HG02973 (cell line): ENCODE measurements at regions not wholly inside any gene's neighbourhood (a gene's known extent, or its start where the extent isn't known, plus 50 kb on each side); places are given as distances from the start of the nearest gene placed in this dataset.

Experiments used
- ATAC-seq: cut with Tn5 transposase; IDR thresholded peaks from one replicate; pipeline ENCODE4 v1.9.1; 2021; ENCODE audit warnings: moderate library complexity; ENCODE audit not compliant: unreplicated experiment

DNA sequence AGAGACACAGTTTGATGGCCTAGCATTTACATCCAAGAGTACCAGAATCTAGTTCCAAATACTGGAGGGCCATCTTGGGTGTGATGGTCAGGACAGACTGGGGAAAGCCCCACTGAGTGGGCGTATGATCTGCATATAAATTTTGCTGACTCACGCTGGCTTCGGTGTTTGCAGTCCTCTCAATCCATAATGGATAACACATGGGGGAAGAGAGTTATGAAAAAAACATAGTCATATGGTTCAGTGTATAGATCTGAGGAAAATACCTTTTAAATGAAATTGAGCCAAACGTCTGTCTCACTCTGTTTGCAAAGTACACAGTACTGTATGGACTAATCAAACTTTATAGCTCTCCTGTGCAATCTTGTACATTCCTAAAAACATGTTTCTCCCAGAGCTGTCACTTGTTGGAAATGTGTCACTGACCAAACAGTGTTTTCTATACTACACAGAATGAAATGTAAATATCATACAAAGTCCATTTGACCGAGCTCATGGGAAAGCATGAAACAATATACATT lies 125.3 kb upstream of the THBS1 start:
- ATAC-seq, result no peak

DNA sequence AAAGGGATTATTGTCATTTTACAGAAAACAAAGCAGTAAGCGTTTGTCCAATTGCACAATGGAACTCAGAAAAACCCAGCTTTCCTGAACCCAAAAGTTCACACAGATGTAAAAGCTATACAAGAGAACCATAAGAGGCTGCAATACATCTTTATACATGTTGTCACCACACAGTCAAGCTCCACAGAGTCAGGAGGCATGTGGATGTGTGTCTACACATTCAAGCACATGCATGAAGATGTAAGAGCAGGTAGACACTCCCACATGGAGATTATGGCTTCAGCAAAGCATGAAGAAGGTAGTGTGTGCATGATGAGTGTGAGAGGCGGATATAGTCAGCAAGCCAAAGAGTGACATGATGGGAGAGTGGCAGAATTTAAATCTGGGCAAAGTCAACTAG lies 124.7 kb upstream of the THBS1 start:
- no peak for ATAC-seq

DNA sequence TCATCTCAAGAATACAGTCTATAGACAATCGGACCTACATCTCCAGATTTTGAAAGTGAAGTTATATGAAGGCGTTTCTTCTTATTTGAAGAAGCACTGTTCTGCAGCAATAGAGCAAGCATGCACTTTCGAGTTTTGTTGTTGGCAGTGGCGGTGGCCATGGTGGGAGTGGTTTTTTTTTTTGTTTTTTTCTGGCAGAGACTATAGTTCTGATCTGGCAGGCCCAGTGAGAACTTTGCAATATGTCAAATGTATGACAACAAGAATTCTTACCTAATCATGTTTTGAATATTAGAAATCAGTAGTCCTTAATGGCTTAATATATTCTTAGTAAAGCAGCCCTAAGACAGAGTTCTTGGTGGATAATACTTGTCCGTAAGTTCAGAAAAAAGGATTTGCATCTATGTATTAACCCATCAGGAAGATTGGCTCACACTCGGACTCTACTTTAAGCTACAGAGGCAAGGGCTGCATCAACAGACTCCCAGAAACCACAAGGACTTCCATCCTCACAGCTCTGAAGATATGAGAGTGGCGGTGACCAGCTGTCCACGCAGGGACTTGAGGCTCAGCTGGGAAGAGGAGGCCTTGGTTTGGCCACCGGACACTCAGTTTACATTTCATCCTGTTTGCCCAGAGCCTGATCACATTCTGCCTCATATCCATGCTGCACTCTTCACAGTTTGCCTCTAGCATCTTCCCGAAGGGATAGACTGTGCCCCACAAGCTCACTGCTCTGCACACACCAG lies 124.1 kb upstream of the THBS1 start:
- no peak for ATAC-seq

DNA sequence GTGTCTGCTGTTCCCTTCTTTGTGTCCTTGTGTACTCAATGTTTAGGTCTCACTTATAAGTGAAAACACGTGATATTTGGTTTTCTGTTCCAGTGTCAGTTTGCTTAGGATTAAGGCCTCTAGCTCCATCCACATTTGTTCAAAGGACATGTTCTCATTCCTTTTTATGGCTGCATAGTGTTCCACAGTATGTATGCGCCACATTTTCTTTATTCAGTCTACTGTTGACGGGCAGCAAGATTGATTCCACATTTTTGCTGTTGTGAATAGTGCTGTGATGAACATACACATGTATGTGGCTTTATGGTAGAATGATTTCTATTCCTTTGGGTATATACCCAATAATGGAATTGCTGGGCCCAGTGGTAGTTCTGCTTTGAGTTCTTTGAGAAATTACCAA lies 122.7 kb upstream of the THBS1 start:
- no peak for ATAC-seq

DNA sequence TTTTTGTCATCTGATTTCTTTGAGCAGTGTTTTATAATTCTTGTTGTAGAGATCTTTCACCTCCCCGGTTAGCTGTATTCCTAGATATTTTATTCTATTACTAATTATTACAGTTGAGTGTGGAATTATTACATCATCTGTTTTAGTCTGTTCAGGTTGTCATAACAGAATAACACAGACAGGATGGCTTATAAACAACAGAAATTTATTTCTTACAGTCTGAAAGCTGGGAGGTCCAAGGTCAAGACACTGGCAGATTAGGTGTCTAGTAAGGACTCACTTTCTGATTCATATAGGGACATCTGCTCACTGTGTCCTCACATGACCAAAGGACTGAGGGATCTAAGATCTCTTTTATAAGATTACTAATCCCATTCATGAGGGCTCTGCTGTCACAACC lies 121.3 kb upstream of the THBS1 start:
- no peak for ATAC-seq

DNA sequence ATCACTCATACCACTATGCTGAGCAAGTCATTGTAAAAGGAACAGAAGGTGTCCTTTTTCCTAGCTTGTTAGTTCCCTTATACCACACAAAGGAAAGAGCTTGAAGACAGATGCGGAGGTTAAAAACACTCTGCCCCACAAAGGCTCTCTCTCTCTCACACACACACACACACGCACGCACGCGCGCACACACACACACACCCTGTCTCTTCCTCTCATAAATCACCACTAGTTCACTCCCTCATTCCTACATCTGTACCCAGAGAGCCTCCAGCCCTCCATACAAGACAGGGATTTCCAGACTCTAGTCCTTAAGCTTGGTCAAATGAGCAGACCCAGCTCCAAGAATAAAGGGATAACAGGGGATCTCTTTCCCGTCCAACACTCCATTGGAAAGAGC lies 120.1 kb upstream of the THBS1 start:
- ATAC-seq, result no peak

DNA sequence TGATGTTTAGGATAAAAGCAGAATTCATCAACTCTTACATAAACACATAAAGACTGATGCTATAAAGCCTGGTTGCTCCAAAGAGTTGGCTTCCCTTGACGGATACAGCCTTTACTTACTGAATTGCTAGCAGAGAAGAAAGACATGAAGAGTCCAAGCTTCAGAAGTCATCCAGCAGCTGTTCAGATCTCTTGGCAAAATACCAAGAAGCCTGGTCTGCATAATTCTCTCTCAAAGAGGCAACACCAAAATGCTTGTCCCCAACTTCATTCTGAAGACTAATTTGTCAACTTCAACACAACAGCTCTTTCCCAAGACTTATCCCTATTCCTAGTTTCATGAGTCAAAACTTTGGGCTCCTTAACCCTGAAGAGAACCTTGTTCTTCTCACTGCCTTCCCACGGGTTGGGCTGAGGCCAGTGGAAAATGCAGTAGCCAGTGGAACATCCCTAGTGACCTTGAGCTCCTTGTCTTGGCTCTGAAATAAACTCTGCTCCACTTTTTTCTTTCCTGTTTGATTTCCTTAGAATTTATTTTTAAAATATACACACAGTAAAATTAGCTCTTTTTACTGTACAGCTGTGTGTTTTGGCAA lies 119.2 kb upstream of the THBS1 start:
- no peak for ATAC-seq

DNA sequence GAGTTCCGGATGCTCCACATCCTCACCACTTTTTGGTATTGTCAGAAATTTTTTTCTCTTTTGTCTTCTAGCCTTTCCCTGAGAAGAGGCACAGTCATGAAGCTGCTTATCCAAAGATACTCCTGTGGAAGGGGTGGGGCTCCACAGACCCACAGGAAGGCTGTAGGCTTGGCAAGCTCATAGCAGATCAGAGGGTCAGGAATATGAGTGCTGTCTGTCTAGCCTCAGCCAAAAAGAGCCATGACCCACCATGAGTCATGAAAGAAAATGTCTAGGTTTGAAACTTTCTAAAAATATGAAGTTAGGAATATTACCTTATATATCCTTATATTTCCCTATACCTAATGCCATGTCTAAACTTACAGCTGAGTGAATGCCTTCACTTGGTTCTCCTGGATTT lies 118.2 kb upstream of the THBS1 start:
- no peak for ATAC-seq

DNA sequence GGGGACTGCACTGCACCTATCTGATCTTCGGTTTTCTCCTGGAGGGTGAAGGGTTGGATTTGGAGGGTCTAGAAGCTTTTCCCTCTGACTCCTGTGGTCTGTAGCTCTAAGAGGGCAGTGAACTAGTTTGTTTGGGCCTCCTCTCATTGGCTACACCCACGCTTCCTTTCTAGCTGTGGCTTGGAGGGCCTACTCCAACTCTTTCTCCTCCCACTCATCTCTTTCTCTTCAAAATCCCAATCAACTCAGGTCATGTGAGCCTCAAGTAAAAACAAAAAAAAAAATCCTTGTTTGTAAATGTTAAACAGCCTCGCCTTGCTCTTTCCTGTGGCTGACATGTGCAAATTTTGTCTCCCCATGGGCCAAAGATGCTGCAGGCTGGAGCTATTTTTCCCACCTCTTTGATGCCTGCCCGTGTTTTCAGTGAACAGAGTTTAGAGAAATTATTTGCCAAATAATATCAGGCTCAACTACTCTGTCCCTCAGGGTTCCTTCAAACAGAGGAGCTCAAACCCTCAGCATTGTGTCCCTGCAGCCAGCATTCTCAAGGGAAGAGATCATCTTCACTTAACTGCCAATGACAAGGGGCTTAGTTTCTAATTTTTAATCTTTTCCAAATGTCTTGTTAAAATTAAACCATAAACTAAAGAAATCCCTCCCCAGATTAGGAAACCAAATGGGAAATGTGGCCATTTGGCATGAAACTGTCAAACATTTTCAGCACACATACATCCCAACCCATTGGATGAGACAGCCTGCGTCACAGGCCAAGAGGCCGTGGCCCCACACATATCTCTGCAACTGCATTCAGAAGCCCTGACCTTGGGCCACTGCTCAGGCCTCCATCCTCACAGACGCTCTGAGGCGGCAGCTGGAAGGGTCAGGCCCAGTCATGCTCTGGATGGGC lies 114.8 kb upstream of the THBS1 start:
- ATAC-seq, result no peak

DNA sequence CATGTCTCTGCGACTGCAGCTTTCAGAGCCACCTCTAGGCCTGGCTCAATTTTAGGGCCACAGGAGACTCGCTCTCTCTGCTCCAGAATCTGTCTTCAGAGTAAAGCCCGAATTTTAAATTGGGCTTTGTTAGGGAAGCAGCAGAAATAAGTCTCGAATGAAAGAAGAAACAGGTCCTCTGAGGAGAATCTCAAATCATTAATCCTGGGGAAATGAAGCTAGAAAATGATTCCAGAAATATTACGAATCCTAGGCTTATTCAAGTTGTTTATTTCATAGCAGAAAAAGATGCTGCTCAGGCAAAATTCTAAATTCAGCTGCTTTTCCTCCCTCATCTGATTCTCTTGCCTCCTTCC lies 114.2 kb upstream of the THBS1 start:
- no peak for ATAC-seq

DNA sequence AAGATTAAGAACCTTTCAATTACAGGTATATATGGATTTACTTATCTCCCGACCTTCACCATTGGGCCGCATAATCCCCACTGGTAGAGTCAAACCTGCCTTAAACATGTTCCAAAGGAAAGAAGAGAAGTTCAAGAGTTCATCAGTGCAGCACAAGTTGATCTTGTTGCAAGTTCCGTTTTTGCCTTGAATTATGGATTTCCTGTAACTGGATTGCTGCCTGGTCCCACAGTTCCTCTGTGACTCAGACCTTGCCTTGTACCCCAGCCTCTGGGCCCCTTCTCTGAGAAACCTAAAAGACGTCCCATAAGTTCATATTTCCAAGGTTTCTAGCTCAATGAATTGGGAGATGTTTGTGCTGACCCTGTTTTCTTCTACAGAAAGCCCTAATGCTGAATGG lies 112.5 kb upstream of the THBS1 start:
- ATAC-seq, result no peak

DNA sequence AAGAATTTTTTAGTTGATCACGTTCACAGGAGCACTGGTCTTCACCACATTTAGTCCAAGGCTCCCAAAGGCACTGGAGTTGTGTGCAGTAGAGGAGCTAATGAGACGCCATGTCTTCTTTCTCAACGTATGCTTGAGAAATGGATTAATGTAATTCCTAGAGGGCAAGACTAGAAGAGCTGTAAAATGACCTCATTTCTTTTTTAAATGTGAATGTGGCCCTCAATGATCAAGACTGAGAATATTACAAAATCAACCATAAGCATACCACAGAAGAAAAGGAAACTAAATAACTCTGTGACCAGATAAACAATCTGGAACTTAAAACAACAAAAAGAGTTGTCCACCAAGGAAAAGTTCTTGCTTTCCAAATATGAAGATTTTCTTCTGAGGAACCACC lies 112.1 kb upstream of the THBS1 start:
- no peak for ATAC-seq

DNA sequence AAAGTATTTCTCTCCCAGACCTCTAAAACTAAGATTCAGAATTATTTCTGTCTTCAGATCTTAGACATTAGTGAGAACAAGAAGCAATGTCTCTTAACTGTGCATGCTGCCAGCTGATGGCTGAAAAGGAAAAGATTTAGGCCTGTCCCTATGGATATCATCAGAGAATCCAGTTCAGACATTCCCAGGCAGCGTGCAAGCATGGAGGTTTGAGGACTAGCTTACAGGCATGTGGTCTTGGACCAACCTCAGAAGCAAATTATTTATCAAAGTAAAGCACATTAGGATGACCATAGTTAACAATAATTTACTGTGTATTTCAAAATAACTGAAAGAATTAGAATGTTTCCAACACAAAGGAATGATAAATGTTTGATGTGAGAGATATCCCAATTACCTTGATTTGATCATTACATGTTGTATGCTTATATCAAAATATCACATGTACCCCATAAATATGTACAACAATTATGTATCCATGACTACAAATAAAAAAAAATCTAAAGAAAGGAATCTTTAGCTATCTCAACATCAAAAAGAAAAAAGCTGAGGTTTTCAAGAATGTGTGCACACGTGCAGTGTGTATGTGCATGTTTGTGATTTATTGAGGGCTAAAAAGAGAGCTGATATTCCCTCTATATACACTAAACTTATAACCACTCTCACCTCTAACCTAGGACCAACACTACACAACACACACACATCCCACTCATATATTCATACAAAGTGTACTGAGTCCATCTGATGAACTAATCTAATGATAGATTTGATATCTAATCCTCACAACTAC lies 108.9 kb upstream of the THBS1 start:
- ATAC-seq, result no peak

DNA sequence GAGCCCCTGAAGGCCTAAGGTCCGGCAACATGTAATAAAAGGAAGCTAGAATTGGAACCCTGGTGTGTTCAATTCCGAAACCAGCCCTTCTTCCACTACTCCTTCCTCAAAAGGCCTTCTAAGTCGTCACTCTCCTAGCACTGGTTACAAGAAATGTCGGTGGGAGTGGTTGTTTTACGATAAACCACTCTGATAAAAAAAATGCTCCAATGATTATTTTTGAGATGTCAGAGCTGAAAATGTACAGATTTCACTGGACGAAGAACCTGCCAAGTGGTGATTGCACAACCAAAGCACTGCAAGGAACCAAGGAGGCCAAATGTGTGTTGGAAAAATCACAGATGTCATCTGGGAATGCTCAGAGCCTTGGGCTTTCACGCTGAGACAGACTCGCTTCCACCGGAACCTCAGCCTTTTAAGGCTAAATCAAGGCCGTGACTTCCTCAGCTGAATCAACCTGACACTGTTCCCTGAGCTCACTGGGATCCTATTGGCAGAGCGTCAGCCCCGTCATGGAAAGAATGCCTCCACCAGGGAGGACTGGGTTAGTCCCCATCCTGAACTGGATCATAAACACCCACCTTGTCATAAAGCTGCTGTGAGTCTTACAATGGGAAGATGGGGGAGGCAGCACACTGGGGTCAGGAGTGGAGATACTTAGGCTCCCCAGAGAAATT lies 108.1 kb upstream of the THBS1 start:
- no peak for ATAC-seq

DNA sequence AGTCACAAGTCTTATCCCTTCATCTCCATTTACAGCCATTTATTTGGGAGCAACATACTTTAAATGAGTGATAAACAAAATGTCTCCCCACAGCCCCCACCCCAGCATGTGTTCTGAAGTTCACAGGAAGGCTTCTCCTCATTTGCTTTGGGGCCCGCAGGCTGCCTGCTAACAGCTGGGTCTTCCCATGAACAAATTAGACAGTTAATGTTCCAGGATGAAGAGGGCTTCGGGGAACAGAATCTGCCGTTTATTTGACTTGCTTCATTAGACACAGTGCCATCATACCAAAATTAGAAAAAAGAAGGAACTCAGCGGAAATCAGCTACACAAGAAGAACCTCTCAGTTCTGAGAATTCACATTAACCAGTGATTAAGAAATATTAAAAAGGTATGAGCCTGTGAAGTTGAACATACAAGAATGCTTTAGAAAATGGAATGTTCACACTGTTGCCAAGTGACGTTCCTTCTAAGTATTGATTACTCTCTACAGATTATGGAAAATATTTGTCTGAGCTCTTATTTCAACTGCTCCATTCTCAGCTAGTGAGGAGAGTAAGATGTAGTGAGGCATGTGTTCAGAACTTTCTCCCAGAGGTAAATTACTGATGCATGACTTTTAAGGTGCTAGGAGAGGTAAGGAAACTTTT lies 107.5 kb upstream of the THBS1 start:
- no peak for ATAC-seq

DNA sequence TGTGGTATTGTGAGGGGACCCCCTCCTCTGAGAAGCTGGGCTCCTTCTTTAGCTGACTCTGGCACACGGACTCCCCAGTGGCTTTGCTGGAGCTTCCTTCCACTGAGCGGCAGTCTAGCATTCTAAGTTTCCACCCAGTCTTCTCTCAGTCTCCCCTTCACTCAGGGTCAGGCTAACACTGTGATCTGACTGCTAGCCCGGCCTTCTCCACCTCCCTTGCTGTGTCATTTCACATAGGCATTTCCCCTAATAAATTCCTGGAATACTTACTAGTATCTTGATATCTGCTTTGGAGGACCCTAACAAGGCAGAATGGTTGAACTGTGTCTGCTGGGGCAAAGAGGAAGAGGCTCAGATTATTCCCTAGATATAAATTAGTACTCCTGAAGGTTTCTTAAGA lies 106.2 kb upstream of the THBS1 start:
- ATAC-seq, result no peak

DNA sequence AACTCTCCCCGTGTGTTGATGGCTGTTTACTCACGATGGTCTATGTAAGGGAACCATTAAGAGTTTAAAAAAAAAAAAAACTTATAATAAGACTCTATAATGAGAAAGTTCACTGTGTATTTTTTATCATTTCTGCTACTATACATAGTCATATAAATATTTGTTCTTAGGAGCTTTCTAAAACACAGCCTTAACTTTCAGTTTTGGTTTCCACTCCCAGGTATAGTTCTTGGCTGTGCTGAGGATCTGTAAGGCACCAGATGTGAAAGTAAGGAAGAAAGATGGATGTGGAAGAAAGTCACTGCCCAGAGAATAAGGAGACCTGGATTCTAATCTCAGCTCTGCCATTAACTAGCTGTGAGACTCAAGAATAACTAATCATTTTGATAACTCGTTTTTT lies 101.9 kb upstream of the THBS1 start:
- no peak for ATAC-seq

DNA sequence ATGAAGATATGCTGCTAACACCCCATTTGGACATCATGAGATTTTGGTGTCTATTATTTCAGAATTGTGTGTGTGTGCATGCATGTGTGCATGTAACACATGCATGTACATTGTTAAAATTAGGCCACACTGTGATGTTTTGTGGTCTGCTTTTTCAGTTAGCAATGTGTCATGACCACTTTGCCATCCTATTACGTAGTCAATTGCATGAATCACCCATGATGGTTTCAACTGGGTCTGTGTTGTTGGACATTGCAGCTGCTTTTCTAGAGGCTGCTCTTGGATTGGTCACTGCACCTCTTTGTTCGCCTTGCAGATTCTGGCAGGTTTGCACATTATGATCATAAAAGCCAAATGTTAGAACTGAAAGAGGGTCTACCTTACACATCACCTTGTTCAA lies 101.0 kb upstream of the THBS1 start:
- no peak for ATAC-seq

DNA sequence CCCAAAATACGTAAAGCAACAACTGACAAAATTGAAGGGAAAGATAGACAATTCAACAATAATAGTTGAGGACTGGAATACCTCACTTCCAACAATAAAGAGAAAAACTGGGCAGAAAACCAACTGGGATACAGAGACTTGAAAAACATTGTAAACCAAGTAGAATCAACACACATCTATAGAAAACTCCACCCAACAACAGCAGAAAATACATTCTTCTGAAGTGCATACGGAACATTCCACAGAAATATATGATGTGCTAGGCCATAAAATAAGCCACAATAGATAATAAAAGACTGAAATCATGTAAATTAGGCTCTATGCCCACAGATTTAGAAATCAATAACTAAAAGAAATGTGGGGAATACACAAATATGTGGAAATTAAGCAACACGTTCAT lies 98.4 kb upstream of the THBS1 start:
- no peak for ATAC-seq
